Neutrophil (primary cell): ENCODE measurements at regions not wholly inside any gene's neighbourhood (a gene's known extent, or its start where the extent isn't known, plus 50 kb on each side); places are given as distances from the start of the nearest gene placed in this dataset.
"Not testable (repeated sequence)": the region's sequence is repeated elsewhere in the genome, so short reads cannot be mapped to it uniquely, and the experiment has no call there.

Experiments used
- H3K27ac ChIP-seq: fragments of 200-600 bp; sonication (generic); 2 replicates; pipeline ENCODE4 v1.5.1; 2016; ENCODE audit warnings: mild to moderate bottlenecking, moderate library complexity
- H3K27me3 ChIP-seq: fragments of 200-600 bp; sonication (generic); 2 replicates; pipeline ENCODE4 v1.6.0; 2016; ENCODE audit warnings: mild to moderate bottlenecking
- H3K36me3 ChIP-seq: fragments of 200-600 bp; sonication (generic); 2 replicates; pipeline ENCODE4 v1.5.1; 2017
- H3K4me1 ChIP-seq, 2 experiments: fragments of 200-600 bp in 1 of 2; sonication (generic) in 1 of 2; 1 replicate in 1 of 2; 2 replicates in 1 of 2; pipeline versions ENCODE4 v1.5.1 to v1.6.1; 2013 to 2016; ENCODE audit warnings: low read depth in 1 of 2, low read length in 1 of 2, mild to moderate bottlenecking in 1 of 2, moderate library complexity in 1 of 2; ENCODE audit not compliant: control insufficient read depth in 1 of 2, insufficient read depth in 1 of 2
- H3K4me3 ChIP-seq, 2 experiments: fragments of 200-600 bp in 1 of 2; sonication (generic) in 1 of 2; 1 replicate in 1 of 2; 2 replicates in 1 of 2; pipeline ENCODE4 v1.5.1; 2013 to 2016; ENCODE audit warnings: low read depth in 1 of 2, low read length in 1 of 2, mild to moderate bottlenecking in 1 of 2, moderate library complexity in 1 of 2
- H3K9me3 ChIP-seq: fragments of 200-600 bp; sonication (generic); 2 replicates; pipeline ENCODE4 v1.5.1; 2016
- CTCF ChIP-seq: fragments of 200-600 bp; sonication (generic); IDR thresholded peaks from 2 replicates; pipeline ENCODE4 v1.5.1; 2016; ENCODE audit warnings: antibody characterized with exemption

GRCh38 chr3:22373827-22374226 lies 622.8 kb upstream of the ZNF385D start:
- Histone ChIP-seq H3K4me1 (no peaks in the 10 kb centered on the region), H3K9me3 (no peaks in the 10 kb centered on the region), H3K27ac (no peak overlapping the region), H3K4me3 (no peak overlapping the region), H3K36me3 (no peaks in the 10 kb centered on the region), H3K27me3 (peaks cover 50% of the 10 kb centered on the region)
- TF ChIP-seq CTCF, result no peak

GRCh38 chr3:22377421-22377820 lies 626.4 kb upstream of the ZNF385D start:
- Histone ChIP-seq H3K36me3 (no peaks in the 10 kb centered on the region), H3K27ac (no peak overlapping the region), H3K4me1 (no peaks in the 10 kb centered on the region), H3K9me3 (no peaks in the 10 kb centered on the region), H3K27me3 (peaks cover 26% of the 10 kb centered on the region), H3K4me3 (no peak overlapping the region)
- no peak for TF ChIP-seq CTCF

GRCh38 chr3:22378869-22379268 lies 627.9 kb upstream of the ZNF385D start:
- H3K9me3 ChIP-seq, result no peaks in the 10 kb centered on the region
- H3K4me1 ChIP-seq, result no peaks in the 10 kb centered on the region
- H3K36me3 ChIP-seq, result no peaks in the 10 kb centered on the region
- H3K27me3 ChIP-seq, result peaks cover 12% of the 10 kb centered on the region
- no peak overlapping the region for H3K27ac ChIP-seq
- TF ChIP-seq CTCF, result no peak
- no peak overlapping the region for H3K4me3 ChIP-seq

- Histone ChIP-seq H3K36me3 (no peaks in the 10 kb centered on the region), H3K27me3 (peaks cover under 1% of the 10 kb centered on the region), H3K27ac (no peak overlapping the region), H3K9me3 (no peaks in the 10 kb centered on the region), H3K4me1 (no peaks in the 10 kb centered on the region), H3K4me3 (no peak overlapping the region)
- TF ChIP-seq CTCF, result no peak
Measured at GRCh38 chr3:22380253-22380652, 629.2 kb upstream of the ZNF385D start.

GRCh38 chr3:22381564-22381963 lies 630.6 kb upstream of the ZNF385D start:
- not testable (repeated sequence) for H3K4me1 ChIP-seq

GRCh38 chr3:22383285-22383684 lies 632.3 kb upstream of the ZNF385D start:
- Histone ChIP-seq H3K27me3 (no peaks in the 10 kb centered on the region), H3K9me3 (no peaks in the 10 kb centered on the region), H3K4me1 (no peaks in the 10 kb centered on the region), H3K36me3 (no peaks in the 10 kb centered on the region), H3K27ac (no peak overlapping the region), H3K4me3 (no peak overlapping the region)
- no peak for TF ChIP-seq CTCF

More at GRCh38 chr3:22381564-22381963, 630.6 kb upstream of the ZNF385D start:
- H3K9me3 ChIP-seq, H3K4me3 ChIP-seq, H3K27me3 ChIP-seq, H3K36me3 ChIP-seq, H3K27ac ChIP-seq: not testable (repeated sequence)
